Fibroblast of the conjunctiva (primary cell): ENCODE measurements at regions not wholly inside any gene's neighbourhood (a gene's known extent, or its start where the extent isn't known, plus 50 kb on each side); places are given as distances from the start of the nearest gene placed in this dataset.

ENCODE experiments used
- DNase-seq: peaks from one replicate; pipeline ENCODE4 v3.0.0-alpha.2; 2010; ENCODE audit warnings: low read depth

- no peak for DNase-seq
Observed at GRCh38 chr15:46251903-46252302, 617.1 kb downstream of the SQOR start.

- DNase-seq: no peak
Observed at GRCh38 chr15:46258056-46258455, 623.2 kb downstream of the SQOR start.

GRCh38 chr15:46260937-46261336 is 626.1 kb downstream of the SQOR start:
- DNase-seq: no peak

GRCh38 chr15:46265664-46266347 is 631.0 kb downstream of the SQOR start:
- DNase-seq: no peak

GRCh38 chr15:46266661-46267060 is 631.8 kb downstream of the SQOR start:
- DNase-seq: no peak

- DNase-seq: no peak
Observed at GRCh38 chr15:46270481-46271147, 635.8 kb downstream of the SQOR start.

- no peak for DNase-seq
Observed at GRCh38 chr15:46275701-46276100, 640.9 kb downstream of the SQOR start.

- DNase-seq: no peak
Observed at GRCh38 chr15:46277451-46277850, 642.6 kb downstream of the SQOR start.

GRCh38 chr15:46278062-46278461 is 643.2 kb downstream of the SQOR start:
- DNase-seq: no peak

- DNase-seq: no peak
Observed at GRCh38 chr15:46278486-46279090, 643.8 kb downstream of the SQOR start.

GRCh38 chr15:46280762-46281542 is 646.1 kb downstream of the SQOR start:
- no peak for DNase-seq

GRCh38 chr15:46293550-46293949 is 658.7 kb downstream of the SQOR start:
- no peak for DNase-seq

GRCh38 chr15:46296002-46296401 is 661.2 kb downstream of the SQOR start:
- no peak for DNase-seq

- DNase-seq: no peak
Observed at GRCh38 chr15:46296797-46297196, 662.0 kb downstream of the SQOR start.

- DNase-seq: no peak
Observed at GRCh38 chr15:46297766-46298165, 662.9 kb downstream of the SQOR start.

GRCh38 chr15:46300716-46301115 is 665.9 kb downstream of the SQOR start:
- DNase-seq: no peak

GRCh38 chr15:46301291-46301690 is 666.5 kb downstream of the SQOR start:
- no peak for DNase-seq

GRCh38 chr15:46301826-46302225 is 667.0 kb downstream of the SQOR start:
- DNase-seq: no peak

- DNase-seq: no peak
Observed at GRCh38 chr15:46304321-46304720, 669.5 kb downstream of the SQOR start.

GRCh38 chr15:46307746-46308145 is 672.9 kb downstream of the SQOR start:
- DNase-seq: no peak

GRCh38 chr15:46309914-46310313 is 675.1 kb downstream of the SQOR start:
- no peak for DNase-seq

GRCh38 chr15:46312133-46312740 is 677.4 kb downstream of the SQOR start:
- peak; percentile 27 for DNase-seq
